ENCODE measurements at regions not wholly inside any gene's neighbourhood (a gene's known extent, or its start where the extent isn't known, plus 50 kb on each side); places are given as distances from the start of the nearest gene placed in this dataset.

GRCh38 chr4:152118819-152119553 is 358.2 kb upstream of the GATB start:
- H3K27me3 ChIP-seq (ENCODE audit: control insufficient read depth, insufficient read depth, low read length, poor library complexity, severe bottlenecking) = no peaks in the 10 kb centered on the region
- peaks cover 8% of the 10 kb centered on the region for H3K4me1 ChIP-seq (ENCODE audit: control insufficient read depth, insufficient read depth, low read length)
- 70 to 72% methylated on average over 12 of the region's 12 CpGs for WGBS, 2 experiments
- no peak overlapping the region for H3K4me3 ChIP-seq (ENCODE audit: insufficient read depth, low read depth, low read length)
- no peaks in the 10 kb centered on the region for H3K36me3 ChIP-seq (ENCODE audit: control insufficient read depth, insufficient read depth, low read length)
- no peaks in the 10 kb centered on the region for H3K9me3 ChIP-seq (ENCODE audit: control insufficient read depth, low read length)
- no peak overlapping the region for H3K27ac ChIP-seq (ENCODE audit: insufficient read depth, low read depth, low read length, poor library complexity, severe bottlenecking)

GRCh38 chr4:152117933-152118507 is 357.2 kb upstream of the GATB start:
- no peaks in the 10 kb centered on the region for H3K27me3 ChIP-seq (ENCODE audit: control insufficient read depth, insufficient read depth, low read length, poor library complexity, severe bottlenecking)
- 93 to 95% methylated on average over 8 of the region's 8 CpGs for WGBS, 2 experiments
- no peak overlapping the region for H3K27ac ChIP-seq (ENCODE audit: insufficient read depth, low read depth, low read length, poor library complexity, severe bottlenecking)
- no peak overlapping the region for H3K4me3 ChIP-seq (ENCODE audit: insufficient read depth, low read depth, low read length)
- no peaks in the 10 kb centered on the region for H3K36me3 ChIP-seq (ENCODE audit: control insufficient read depth, insufficient read depth, low read length)
- H3K9me3 ChIP-seq (ENCODE audit: control insufficient read depth, low read length) = no peaks in the 10 kb centered on the region
- H3K4me1 ChIP-seq (ENCODE audit: control insufficient read depth, insufficient read depth, low read length) = peaks cover 8% of the 10 kb centered on the region

GRCh38 chr4:152117520-152117919 is 356.7 kb upstream of the GATB start:
- 90 to 97% methylated on average over 6 of the region's 6 CpGs for WGBS, 2 experiments
- H3K4me3 ChIP-seq (ENCODE audit: insufficient read depth, low read depth, low read length) = no peak overlapping the region
- H3K4me1 ChIP-seq (ENCODE audit: control insufficient read depth, insufficient read depth, low read length) = peaks cover 8% of the 10 kb centered on the region
- H3K27me3 ChIP-seq (ENCODE audit: control insufficient read depth, insufficient read depth, low read length, poor library complexity, severe bottlenecking) = no peaks in the 10 kb centered on the region
- H3K36me3 ChIP-seq (ENCODE audit: control insufficient read depth, insufficient read depth, low read length) = no peaks in the 10 kb centered on the region
- no peak overlapping the region for H3K27ac ChIP-seq (ENCODE audit: insufficient read depth, low read depth, low read length, poor library complexity, severe bottlenecking)
- H3K9me3 ChIP-seq (ENCODE audit: control insufficient read depth, low read length) = no peaks in the 10 kb centered on the region

GRCh38 chr4:152117054-152117453 is 356.2 kb upstream of the GATB start:
- WGBS, 2 experiments = 93 to 96% methylated on average over 3 of the region's 3 CpGs
- no peak overlapping the region for H3K4me3 ChIP-seq (ENCODE audit: insufficient read depth, low read depth, low read length)

GRCh38 chr4:152115794-152116193 is 355.0 kb upstream of the GATB start:
- no peak overlapping the region for H3K27ac ChIP-seq (ENCODE audit: insufficient read depth, low read depth, low read length, poor library complexity, severe bottlenecking)
- H3K36me3 ChIP-seq (ENCODE audit: control insufficient read depth, insufficient read depth, low read length) = no peaks in the 10 kb centered on the region
- no peak overlapping the region for H3K4me3 ChIP-seq (ENCODE audit: insufficient read depth, low read depth, low read length)
- H3K27me3 ChIP-seq (ENCODE audit: control insufficient read depth, insufficient read depth, low read length, poor library complexity, severe bottlenecking) = no peaks in the 10 kb centered on the region
- H3K4me1 ChIP-seq (ENCODE audit: control insufficient read depth, insufficient read depth, low read length) = peaks cover 8% of the 10 kb centered on the region
- no peaks in the 10 kb centered on the region for H3K9me3 ChIP-seq (ENCODE audit: control insufficient read depth, low read length)
- 90 to 93% methylated on average over 8 of the region's 8 CpGs for WGBS, 2 experiments

More at GRCh38 chr4:152117054-152117453, 356.2 kb upstream of the GATB start:
- Histone ChIP-seq H3K27me3 (ENCODE audit: control insufficient read depth, insufficient read depth, low read length, poor library complexity, severe bottlenecking) (no peaks in the 10 kb centered on the region), H3K9me3 (ENCODE audit: control insufficient read depth, low read length) (no peaks in the 10 kb centered on the region), H3K27ac (ENCODE audit: insufficient read depth, low read depth, low read length, poor library complexity, severe bottlenecking) (no peak overlapping the region), H3K4me1 (ENCODE audit: control insufficient read depth, insufficient read depth, low read length) (peaks cover 8% of the 10 kb centered on the region), H3K36me3 (ENCODE audit: control insufficient read depth, insufficient read depth, low read length) (no peaks in the 10 kb centered on the region)

DNA sequence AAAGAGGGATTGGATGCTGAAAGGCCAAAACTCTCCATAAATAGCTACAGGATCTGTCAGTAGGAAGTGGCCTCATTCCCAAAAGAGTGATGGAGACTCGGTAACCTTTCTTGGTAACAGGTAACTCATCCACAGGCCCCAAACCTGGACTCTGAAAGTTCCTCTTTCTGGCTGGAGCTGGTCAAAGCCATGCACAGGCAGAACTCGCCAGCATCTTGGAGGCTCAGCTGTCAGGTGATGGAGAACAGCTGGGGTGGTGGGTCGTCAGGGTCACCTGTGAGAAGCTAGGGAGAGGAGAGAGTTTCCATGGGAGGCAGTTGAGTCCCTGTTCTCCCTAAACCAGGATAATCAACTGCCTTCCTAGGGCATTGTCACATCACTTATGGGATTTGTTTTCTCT is 354.3 kb upstream of the GATB start:
- H3K36me3 ChIP-seq (ENCODE audit: control insufficient read depth, insufficient read depth, low read length) = no peaks in the 10 kb centered on the region
- WGBS, 2 experiments = 87 to 91% methylated on average over 3 of the region's 3 CpGs

DNA sequence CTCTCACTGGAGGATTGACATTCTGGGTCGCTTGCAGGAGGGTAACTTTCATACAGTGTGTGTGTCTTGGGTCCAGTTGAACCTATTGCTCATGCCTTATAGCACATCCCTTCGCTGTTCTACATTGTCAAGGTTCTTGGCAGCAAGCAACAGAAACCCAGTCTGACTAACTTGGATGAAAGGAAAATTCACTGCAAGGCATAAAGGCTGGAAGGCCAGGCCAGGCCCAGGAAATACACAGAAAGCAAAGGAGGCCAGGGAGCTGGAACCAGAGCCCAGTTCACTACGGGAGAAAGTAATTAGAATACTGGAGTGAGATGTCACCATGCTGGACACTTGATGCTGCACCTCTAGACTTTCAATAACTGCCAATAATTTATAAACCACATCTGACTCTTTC is 353.8 kb upstream of the GATB start:
- Histone ChIP-seq H3K36me3 (ENCODE audit: control insufficient read depth, insufficient read depth, low read length) (no peaks in the 10 kb centered on the region), H3K4me3 (ENCODE audit: insufficient read depth, low read depth, low read length) (no peak overlapping the region), H3K4me1 (ENCODE audit: control insufficient read depth, insufficient read depth, low read length) (peaks cover 8% of the 10 kb centered on the region), H3K27me3 (ENCODE audit: control insufficient read depth, insufficient read depth, low read length, poor library complexity, severe bottlenecking) (no peaks in the 10 kb centered on the region), H3K9me3 (ENCODE audit: control insufficient read depth, low read length) (no peaks in the 10 kb centered on the region), H3K27ac (ENCODE audit: insufficient read depth, low read depth, low read length, poor library complexity, severe bottlenecking) (no peak overlapping the region)
- WGBS, 2 experiments = 71 to 72% methylated on average over 3 of the region's 3 CpGs

More for the DNA sequence above, 354.3 kb upstream of the GATB start:
- Histone ChIP-seq H3K27me3 (ENCODE audit: control insufficient read depth, insufficient read depth, low read length, poor library complexity, severe bottlenecking) (no peaks in the 10 kb centered on the region), H3K4me3 (ENCODE audit: insufficient read depth, low read depth, low read length) (no peak overlapping the region), H3K27ac (ENCODE audit: insufficient read depth, low read depth, low read length, poor library complexity, severe bottlenecking) (no peak overlapping the region), H3K9me3 (ENCODE audit: control insufficient read depth, low read length) (no peaks in the 10 kb centered on the region), H3K4me1 (ENCODE audit: control insufficient read depth, insufficient read depth, low read length) (peaks cover 8% of the 10 kb centered on the region)

DNA sequence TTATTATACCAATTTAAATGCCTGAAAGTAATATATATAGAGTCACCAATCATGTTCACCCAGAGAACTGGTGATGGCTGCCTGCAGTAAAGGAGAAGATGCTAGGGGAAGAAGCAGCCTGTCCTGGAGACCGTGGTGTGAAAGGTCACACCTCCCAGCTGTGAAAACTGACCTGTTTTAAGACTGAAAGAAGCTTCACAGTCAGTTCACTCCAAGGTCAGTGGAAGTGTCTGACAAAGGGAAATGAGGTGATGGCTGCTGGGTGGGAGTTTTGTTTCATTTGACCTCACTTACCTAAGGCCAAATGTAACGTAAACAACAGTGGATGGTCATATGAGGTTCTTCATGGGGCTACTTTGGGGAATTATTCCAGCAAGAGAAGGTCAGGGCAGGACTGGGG is 352.1 kb upstream of the GATB start:
- 92 to 93% methylated on average over 2 of the region's 2 CpGs for WGBS, 2 experiments
- Histone ChIP-seq H3K4me1 (ENCODE audit: control insufficient read depth, insufficient read depth, low read length) (no peaks in the 10 kb centered on the region), H3K36me3 (ENCODE audit: control insufficient read depth, insufficient read depth, low read length) (no peaks in the 10 kb centered on the region), H3K27me3 (ENCODE audit: control insufficient read depth, insufficient read depth, low read length, poor library complexity, severe bottlenecking) (no peaks in the 10 kb centered on the region), H3K9me3 (ENCODE audit: control insufficient read depth, low read length) (no peaks in the 10 kb centered on the region), H3K27ac (ENCODE audit: insufficient read depth, low read depth, low read length, poor library complexity, severe bottlenecking) (no peak overlapping the region), H3K4me3 (ENCODE audit: insufficient read depth, low read depth, low read length) (no peak overlapping the region)

GRCh38 chr4:152112190-152112589 is 351.4 kb upstream of the GATB start:
- Histone ChIP-seq H3K27me3 (ENCODE audit: control insufficient read depth, insufficient read depth, low read length, poor library complexity, severe bottlenecking) (no peaks in the 10 kb centered on the region), H3K27ac (ENCODE audit: insufficient read depth, low read depth, low read length, poor library complexity, severe bottlenecking) (no peak overlapping the region), H3K4me3 (ENCODE audit: insufficient read depth, low read depth, low read length) (no peak overlapping the region), H3K9me3 (ENCODE audit: control insufficient read depth, low read length) (no peaks in the 10 kb centered on the region), H3K4me1 (ENCODE audit: control insufficient read depth, insufficient read depth, low read length) (no peaks in the 10 kb centered on the region), H3K36me3 (ENCODE audit: control insufficient read depth, insufficient read depth, low read length) (no peaks in the 10 kb centered on the region)
- 92 to 95% methylated on average over 2 of the region's 2 CpGs for whole genome bisulfite sequencing, 2 experiments

- no peaks in the 10 kb centered on the region for H3K9me3 ChIP-seq (ENCODE audit: control insufficient read depth, low read length)
- 100% methylated on average over 1 of the region's 1 CpG for WGBS, 2 experiments
- H3K27me3 ChIP-seq (ENCODE audit: control insufficient read depth, insufficient read depth, low read length, poor library complexity, severe bottlenecking) = no peaks in the 10 kb centered on the region
- no peak overlapping the region for H3K27ac ChIP-seq (ENCODE audit: insufficient read depth, low read depth, low read length, poor library complexity, severe bottlenecking)
- H3K4me1 ChIP-seq (ENCODE audit: control insufficient read depth, insufficient read depth, low read length) = no peaks in the 10 kb centered on the region
- no peak overlapping the region for H3K4me3 ChIP-seq (ENCODE audit: insufficient read depth, low read depth, low read length)
- H3K36me3 ChIP-seq (ENCODE audit: control insufficient read depth, insufficient read depth, low read length) = no peaks in the 10 kb centered on the region
These were observed 350.0 kb upstream of the GATB start for GRCh38 chr4:152110780-152111179.
